ENCODE measurements at regions not wholly inside any gene's neighbourhood (a gene's known extent, or its start where the extent isn't known, plus 50 kb on each side); places are given as distances from the start of the nearest gene placed in this dataset.
A peak's percentile ranks its signal among the peaks of the same experiment; 100 is the strongest.

- intact Hi-C loops (cut with micrococcal nuclease): no loop called here
Observed at GRCh38 chr4:133839326-133839725, 362.3 kb downstream of the PABPC4L start.

More at GRCh38 chr4:133839326-133839725, 362.3 kb downstream of the PABPC4L start:
- Histone ChIP-seq H2BK5ac (ENCODE audit: low read depth, low read length, poor library complexity, severe bottlenecking) (no peak overlapping the region), H3K23ac (ENCODE audit: low read depth, low read length) (no peak overlapping the region), H3K4me3 (ENCODE audit: insufficient read depth, low read depth, low read length) (no peak overlapping the region), H3K9ac (ENCODE audit: low read depth, low read length) (no peak overlapping the region), H3K27ac (ENCODE audit: insufficient read depth, low read length) (no peak overlapping the region), H4K5ac (ENCODE audit: low read depth, low read length) (no peak overlapping the region), H3K79me1 (ENCODE audit: low read depth in 1 of 2, low read length in 2 of 2) (no peaks in the 10 kb centered on the region), H3K27me3 (ENCODE audit: control insufficient read depth, insufficient read depth, low read length) (no peaks in the 10 kb centered on the region), H3K4me2 (ENCODE audit: low read depth, low read length) (no peak overlapping the region), H3K9me3 (ENCODE audit: control insufficient read depth, insufficient read depth, low read length) (no peaks in the 10 kb centered on the region), H3K36me3 (ENCODE audit: control insufficient read depth, insufficient read depth, low read length) (no peaks in the 10 kb centered on the region), H3K4me1 (ENCODE audit: control insufficient read depth, insufficient read depth, low read length) (no peaks in the 10 kb centered on the region), H3K9me1 (ENCODE audit: insufficient read depth, low read length) (no peaks in the 10 kb centered on the region), H3K14ac (replicated peaks; ENCODE audit: low read depth, low read length) (no peak overlapping the region), H4K20me1 (ENCODE audit: insufficient read depth, low read length) (no peaks in the 10 kb centered on the region), H2BK120ac (ENCODE audit: low read depth, low read length) (no peak overlapping the region), H2BK15ac (ENCODE audit: low read depth, low read length) (no peak overlapping the region), H4K8ac (ENCODE audit: low read depth in 2 of 2, low read length in 2 of 2) (no peak overlapping the region), H2AK9ac (replicated peaks; ENCODE audit: low read depth, low read length, poor library complexity) (no peak overlapping the region), H4K91ac (ENCODE audit: insufficient read depth, low read depth, low read length) (no peak overlapping the region), H3K4ac (ENCODE audit: low read depth, low read length) (no peak overlapping the region), H2BK20ac (ENCODE audit: low read depth, low read length) (no peak overlapping the region), H2AFZ (replicated peaks; ENCODE audit: low read length, poor library complexity) (no peak overlapping the region), H2AK5ac (ENCODE audit: low read depth, low read length) (no peak overlapping the region), H3K18ac (ENCODE audit: low read depth, low read length) (no peak overlapping the region), H3K56ac (ENCODE audit: extremely low read depth, insufficient read depth, low read length) (no peak overlapping the region)
- ChIA-PET POLR2A (ENCODE audit: unreplicated experiment) (interaction anchor here (0.7 kb wide), 1 partner anchor 260 kb away, joined by 14 read pairs; no protein-coding TSS in a partner anchor), CTCF (no interaction called here)
- peak; percentile 12 for DNase-seq
- BruUV-seq (replicated peaks): no TSS peak
- ATAC-seq (ENCODE audit: low read depth): no peak
- TF ChIP-seq CTCF (conservative IDR thresholded peaks at IDR 0.05; ENCODE audit: low read depth, low read length): peak; percentile 35
- TF ChIP-seq RAD21 (IDR thresholded peaks at IDR 0.05; ENCODE audit: low read length): peak; percentile 33
- no peak for TF ChIP-seq MAFK (IDR thresholded peaks at IDR 0.05; ENCODE audit: low read depth, low read length)
- TF ChIP-seq RFX5 (IDR thresholded peaks at IDR 0.05; ENCODE audit: low read depth, low read length): no peak
- no peak for TF ChIP-seq CEBPB (IDR thresholded peaks at IDR 0.05; ENCODE audit: low read depth, low read length)
- TF ChIP-seq ELK1 (IDR thresholded peaks at IDR 0.05; ENCODE audit: borderline replicate concordance, low read depth, low read length): no peak
- TF ChIP-seq RCOR1 (IDR thresholded peaks at IDR 0.05; ENCODE audit: insufficient replicate concordance, low read length): no peak
- TF ChIP-seq USF2 (IDR thresholded peaks at IDR 0.05; ENCODE audit: low read depth, low read length): no peak
- no peak for TF ChIP-seq MXI1 (IDR thresholded peaks at IDR 0.05; ENCODE audit: borderline replicate concordance, low read depth, low read length)
- TF ChIP-seq CHD1 (IDR thresholded peaks at IDR 0.05; ENCODE audit: low read depth, low read length): no peak
- no peak for TF ChIP-seq POLR2A (IDR thresholded peaks at IDR 0.05; ENCODE audit: low read depth, low read length)
- TF ChIP-seq NFE2L2 (IDR thresholded peaks at IDR 0.05; ENCODE audit: low read depth, low read length): no peak
- TF ChIP-seq MAZ (IDR thresholded peaks at IDR 0.05; ENCODE audit: borderline replicate concordance, low read depth, low read length): no peak
- no peak for TF ChIP-seq BHLHE40 (IDR thresholded peaks at IDR 0.05; ENCODE audit: low read depth, low read length)
- peak; percentile 35; the same call in 1 of the 2 replicates for TF ChIP-seq SMC3 (IDR thresholded peaks at IDR 0.05; ENCODE audit: low read depth, low read length)
- TF ChIP-seq FOS (IDR thresholded peaks at IDR 0.05; ENCODE audit: low read depth, low read length): no peak
- dilution Hi-C loops (cut with HindIII; ENCODE audit: low sequenced_read_pairs, unreplicated experiment) (no loop called here), in situ Hi-C loops (cut with MboI; ENCODE audit: low sequenced_read_pairs) (no loop called here)

Measured in IMR-90 (cell line).